DND-41 (cell line): ENCODE measurements at regions not wholly inside any gene's neighbourhood (a gene's known extent, or its start where the extent isn't known, plus 50 kb on each side); places are given as distances from the start of the nearest gene placed in this dataset.
"Not testable (repeated sequence)": the region's sequence is repeated elsewhere in the genome, so short reads cannot be mapped to it uniquely, and the experiment has no call there.

Experiments used
- EZH2 ChIP-seq: IDR thresholded peaks from 3 replicates; pipeline ENCODE4 v1.6.1; 2012; ENCODE audit warnings: borderline replicate concordance, low read depth, mild to moderate bottlenecking, moderate library complexity, low read length, inconsistent platforms; ENCODE audit not compliant: severe bottlenecking
- TF ChIP-seq, protein P1 (sequence below): IDR thresholded peaks from 2 replicates; pipeline ENCODE4 v1.5.1; 2012; ENCODE audit warnings: borderline replicate concordance, low read length, moderate library complexity, mild to moderate bottlenecking; ENCODE audit not compliant: poor library complexity, severe bottlenecking; ENCODE audit errors: extremely low read depth

DNA sequence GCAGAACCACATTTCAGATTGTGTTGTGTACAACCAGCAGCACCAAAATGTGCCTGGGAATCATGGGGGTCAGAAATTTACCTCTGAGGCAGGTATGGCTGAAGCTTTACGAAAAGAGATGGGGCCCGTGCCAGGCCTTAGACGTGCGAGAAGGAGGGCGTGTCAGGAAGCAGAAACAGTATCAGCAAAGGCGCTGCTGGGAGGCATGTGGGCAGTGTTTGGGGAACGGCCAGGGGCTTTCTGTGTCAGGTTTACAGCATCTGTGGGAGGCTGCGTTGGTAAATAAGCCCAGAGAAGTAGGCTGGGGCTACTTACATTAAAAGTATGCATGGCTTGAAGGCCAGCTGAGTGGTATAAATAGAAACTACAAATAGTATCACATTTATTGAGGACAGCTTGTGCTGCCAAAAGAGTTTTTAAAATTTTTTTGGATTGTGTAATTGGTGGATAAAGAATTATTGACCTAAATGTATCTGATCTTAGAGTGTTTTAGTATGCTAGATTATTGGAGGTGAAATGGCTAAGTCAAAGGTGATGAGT lies 120.5 kb upstream of the SIMC1 start:
- TF ChIP-seq, protein P1, sequence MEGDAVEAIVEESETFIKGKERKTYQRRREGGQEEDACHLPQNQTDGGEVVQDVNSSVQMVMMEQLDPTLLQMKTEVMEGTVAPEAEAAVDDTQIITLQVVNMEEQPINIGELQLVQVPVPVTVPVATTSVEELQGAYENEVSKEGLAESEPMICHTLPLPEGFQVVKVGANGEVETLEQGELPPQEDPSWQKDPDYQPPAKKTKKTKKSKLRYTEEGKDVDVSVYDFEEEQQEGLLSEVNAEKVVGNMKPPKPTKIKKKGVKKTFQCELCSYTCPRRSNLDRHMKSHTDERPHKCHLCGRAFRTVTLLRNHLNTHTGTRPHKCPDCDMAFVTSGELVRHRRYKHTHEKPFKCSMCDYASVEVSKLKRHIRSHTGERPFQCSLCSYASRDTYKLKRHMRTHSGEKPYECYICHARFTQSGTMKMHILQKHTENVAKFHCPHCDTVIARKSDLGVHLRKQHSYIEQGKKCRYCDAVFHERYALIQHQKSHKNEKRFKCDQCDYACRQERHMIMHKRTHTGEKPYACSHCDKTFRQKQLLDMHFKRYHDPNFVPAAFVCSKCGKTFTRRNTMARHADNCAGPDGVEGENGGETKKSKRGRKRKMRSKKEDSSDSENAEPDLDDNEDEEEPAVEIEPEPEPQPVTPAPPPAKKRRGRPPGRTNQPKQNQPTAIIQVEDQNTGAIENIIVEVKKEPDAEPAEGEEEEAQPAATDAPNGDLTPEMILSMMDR = not testable (repeated sequence)
- TF ChIP-seq EZH2 = not testable (repeated sequence)
